ENCODE measurements at regions not wholly inside any gene's neighbourhood (a gene's known extent, or its start where the extent isn't known, plus 50 kb on each side); places are given as distances from the start of the nearest gene placed in this dataset.

GRCh38 chr2:8577573-8577972 is 104.3 kb upstream of the ID2 start:
- Histone ChIP-seq H3K27me3 (ENCODE audit: control insufficient read depth in 4 of 4, insufficient read depth in 4 of 4, low read length in 3 of 4) (no peaks in the 10 kb centered on the region), H3K9me3 (ENCODE audit: control insufficient read depth in 4 of 4, low read length in 3 of 4) (no peaks in the 10 kb centered on the region), H3K36me3 (ENCODE audit: control insufficient read depth in 4 of 4, insufficient read depth in 3 of 4, low read depth in 1 of 4, low read length in 3 of 4) (no peaks in the 10 kb centered on the region), H3K9ac (ENCODE audit: low read depth in 1 of 2, low read length in 2 of 2) (no peak overlapping the region), H3K4me1 (ENCODE audit: control insufficient read depth in 4 of 4, insufficient read depth in 4 of 4, low read length in 3 of 4) (peaks cover 0 to 23% (median 5%) of the 10 kb centered on the region in 4 donors), H3K4me3 (ENCODE audit: low read depth in 1 of 3, low read length in 3 of 3) (no peak overlapping the region), H3K27ac (ENCODE audit: low read depth in 1 of 2, low read length in 2 of 2) (no peak overlapping the region)
- DNase-seq (ENCODE audit: low spot score), result peak; percentile 29
- 96% methylated on average over 8 of the region's 8 CpGs for WGBS
- TF ChIP-seq JUND (IDR thresholded peaks at IDR 0.05), result no peak
- TF ChIP-seq HNF4A (conservative IDR thresholded peaks at IDR 0.05), result no peak
- no peak for TF ChIP-seq HNF4G (IDR thresholded peaks at IDR 0.05)

GRCh38 chr2:8578335-8579244 is 103.3 kb upstream of the ID2 start:
- 95% methylated on average over 19 of the region's 19 CpGs for WGBS
- H3K9ac ChIP-seq (ENCODE audit: low read depth in 1 of 2, low read length in 2 of 2), result no peak overlapping the region
- no peaks in the 10 kb centered on the region for H3K36me3 ChIP-seq (ENCODE audit: control insufficient read depth in 4 of 4, insufficient read depth in 3 of 4, low read depth in 1 of 4, low read length in 3 of 4)
- H3K27me3 ChIP-seq (ENCODE audit: control insufficient read depth in 4 of 4, insufficient read depth in 4 of 4, low read length in 3 of 4), result no peaks in the 10 kb centered on the region
- H3K9me3 ChIP-seq (ENCODE audit: control insufficient read depth in 4 of 4, low read length in 3 of 4), result no peaks in the 10 kb centered on the region
- TF ChIP-seq, protein P1, sequence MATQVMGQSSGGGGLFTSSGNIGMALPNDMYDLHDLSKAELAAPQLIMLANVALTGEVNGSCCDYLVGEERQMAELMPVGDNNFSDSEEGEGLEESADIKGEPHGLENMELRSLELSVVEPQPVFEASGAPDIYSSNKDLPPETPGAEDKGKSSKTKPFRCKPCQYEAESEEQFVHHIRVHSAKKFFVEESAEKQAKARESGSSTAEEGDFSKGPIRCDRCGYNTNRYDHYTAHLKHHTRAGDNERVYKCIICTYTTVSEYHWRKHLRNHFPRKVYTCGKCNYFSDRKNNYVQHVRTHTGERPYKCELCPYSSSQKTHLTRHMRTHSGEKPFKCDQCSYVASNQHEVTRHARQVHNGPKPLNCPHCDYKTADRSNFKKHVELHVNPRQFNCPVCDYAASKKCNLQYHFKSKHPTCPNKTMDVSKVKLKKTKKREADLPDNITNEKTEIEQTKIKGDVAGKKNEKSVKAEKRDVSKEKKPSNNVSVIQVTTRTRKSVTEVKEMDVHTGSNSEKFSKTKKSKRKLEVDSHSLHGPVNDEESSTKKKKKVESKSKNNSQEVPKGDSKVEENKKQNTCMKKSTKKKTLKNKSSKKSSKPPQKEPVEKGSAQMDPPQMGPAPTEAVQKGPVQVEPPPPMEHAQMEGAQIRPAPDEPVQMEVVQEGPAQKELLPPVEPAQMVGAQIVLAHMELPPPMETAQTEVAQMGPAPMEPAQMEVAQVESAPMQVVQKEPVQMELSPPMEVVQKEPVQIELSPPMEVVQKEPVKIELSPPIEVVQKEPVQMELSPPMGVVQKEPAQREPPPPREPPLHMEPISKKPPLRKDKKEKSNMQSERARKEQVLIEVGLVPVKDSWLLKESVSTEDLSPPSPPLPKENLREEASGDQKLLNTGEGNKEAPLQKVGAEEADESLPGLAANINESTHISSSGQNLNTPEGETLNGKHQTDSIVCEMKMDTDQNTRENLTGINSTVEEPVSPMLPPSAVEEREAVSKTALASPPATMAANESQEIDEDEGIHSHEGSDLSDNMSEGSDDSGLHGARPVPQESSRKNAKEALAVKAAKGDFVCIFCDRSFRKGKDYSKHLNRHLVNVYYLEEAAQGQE (IDR thresholded peaks at IDR 0.05), result no peak
- TF ChIP-seq EGR1 (IDR thresholded peaks at IDR 0.05; ENCODE audit: low read depth in 2 of 2), result no peak
- H3K4me3 ChIP-seq (ENCODE audit: low read depth in 1 of 3, low read length in 3 of 3), result no peak overlapping the region
- no peak overlapping the region for H3K27ac ChIP-seq (ENCODE audit: low read depth in 1 of 2, low read length in 2 of 2)
- peak; percentile 32 for DNase-seq (ENCODE audit: low spot score)
- H3K4me1 ChIP-seq (ENCODE audit: control insufficient read depth in 4 of 4, insufficient read depth in 4 of 4, low read length in 3 of 4), result peaks cover 1 to 32% (median 10%) of the 10 kb centered on the region in 4 donors

DNA sequence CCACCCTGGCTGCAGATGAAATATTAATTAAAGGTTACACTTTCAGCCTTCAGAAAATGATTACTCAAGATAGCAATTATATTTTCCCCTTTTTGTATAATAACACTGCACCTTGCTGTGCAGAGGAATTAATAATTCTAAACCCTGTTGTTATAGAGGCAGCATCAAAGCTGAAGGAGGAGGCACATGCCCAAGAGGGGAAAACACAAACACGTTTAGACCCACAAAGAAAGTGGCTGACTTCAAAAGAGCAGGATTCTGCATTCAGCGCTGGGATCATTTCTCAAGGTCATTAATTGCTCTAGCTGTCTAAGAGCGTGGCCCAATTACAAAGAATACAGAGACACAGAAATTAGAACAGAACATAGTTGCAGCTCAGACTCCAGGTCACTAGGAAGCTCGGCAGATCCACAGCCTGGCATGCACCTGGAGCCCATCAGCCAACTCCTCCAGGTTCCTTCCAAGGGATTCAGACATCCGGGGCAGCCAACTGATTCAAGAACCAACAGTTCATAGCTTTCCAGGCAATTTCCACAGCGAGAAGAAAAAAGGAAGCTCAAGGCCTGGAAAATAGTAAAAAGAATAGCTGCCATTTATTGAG is 102.3 kb upstream of the ID2 start:
- no peak for TF ChIP-seq TAF1 (conservative IDR thresholded peaks at IDR 0.05)
- no peak for TF ChIP-seq JUND (IDR thresholded peaks at IDR 0.05)
- 92% methylated on average over 6 of the region's 6 CpGs for WGBS
- no peak overlapping the region for H3K9ac ChIP-seq (ENCODE audit: low read depth in 1 of 2, low read length in 2 of 2)
- DNase-seq (ENCODE audit: low spot score), result peak; percentile 13
- no peak overlapping the region for H3K27ac ChIP-seq (ENCODE audit: low read depth in 1 of 2, low read length in 2 of 2)
- H3K4me3 ChIP-seq (ENCODE audit: low read depth in 1 of 3, low read length in 3 of 3), result no peak overlapping the region
- H3K4me1 ChIP-seq (ENCODE audit: control insufficient read depth in 4 of 4, insufficient read depth in 4 of 4, low read length in 3 of 4), result peaks cover 1 to 40% (median 14%) of the 10 kb centered on the region in 4 donors
- H3K9me3 ChIP-seq (ENCODE audit: control insufficient read depth in 4 of 4, low read length in 3 of 4), result no peaks in the 10 kb centered on the region
- H3K27me3 ChIP-seq (ENCODE audit: control insufficient read depth in 4 of 4, insufficient read depth in 4 of 4, low read length in 3 of 4), result no peaks in the 10 kb centered on the region
- no peaks in the 10 kb centered on the region for H3K36me3 ChIP-seq (ENCODE audit: control insufficient read depth in 4 of 4, insufficient read depth in 3 of 4, low read depth in 1 of 4, low read length in 3 of 4)
